ENCODE measurements at regions not wholly inside any gene's neighbourhood (a gene's known extent, or its start where the extent isn't known, plus 50 kb on each side); places are given as distances from the start of the nearest gene placed in this dataset.

GRCh38 chr4:54915276-54915675, 210.1 kb downstream of the KDR start:
- no CpG with 5 or more reads among the region's 2 CpGs for WGBS (ENCODE audit: extremely low coverage, insufficient read length, low lambda C conversion rate)
- H2BK12ac ChIP-seq (ENCODE audit: insufficient read length, low read depth, low read length), result no peak overlapping the region
- no peak overlapping the region for H2BK15ac ChIP-seq (ENCODE audit: low read depth, low read length)
- H2BK20ac ChIP-seq (ENCODE audit: low read depth, low read length, poor library complexity, severe bottlenecking), result no peak overlapping the region
- Mint-ChIP-seq H3K27ac (no peak overlapping the region), H3K4me1 (peaks cover 7 to 12% of the 10 kb centered on the region in 2 experiments), H3K9me3 (no peaks in the 10 kb centered on the region), H3K27me3 (ENCODE audit: low read depth) (no peaks in the 10 kb centered on the region), H3K4me3 (no peak overlapping the region), H3K36me3 (ENCODE audit: insufficient read depth in 1 of 3, low read depth in 3 of 3) (no peaks in the 10 kb centered on the region)
- no peaks in the 10 kb centered on the region for H3K9me3 ChIP-seq (ENCODE audit: control insufficient read depth, low read depth, low read length)
- no peak overlapping the region for H3K23ac ChIP-seq (ENCODE audit: insufficient read length, low read depth, low read length)
- H2AFZ ChIP-seq (ENCODE audit: low read length), result no peak overlapping the region
- H2BK120ac ChIP-seq (ENCODE audit: low read depth, low read length, poor library complexity, severe bottlenecking), result no peak overlapping the region
- H3K18ac ChIP-seq (ENCODE audit: insufficient read length, low read depth, low read length), result no peak overlapping the region
- H3T11ph ChIP-seq (ENCODE audit: low read length), result no peak overlapping the region
- no peak overlapping the region for H3K4me2 ChIP-seq (ENCODE audit: insufficient read depth, insufficient read length, low read length)
- no peaks in the 10 kb centered on the region for H3K27me3 ChIP-seq (ENCODE audit: insufficient read depth, low read length)
- H3K56ac ChIP-seq (ENCODE audit: insufficient read length, low read depth, low read length), result no peak overlapping the region
- no peak overlapping the region for H4K5ac ChIP-seq (ENCODE audit: insufficient read length, low read depth, low read length)
- DNase-seq, result no peak
- H3K4me1 ChIP-seq (ENCODE audit: insufficient read depth, low read length), result 0 out of 2 replicates have a peak, but pooled peaks cover 3% of the 10 kb centered on the region
- no peak overlapping the region for H3K14ac ChIP-seq (ENCODE audit: insufficient read depth, low read length)
- H3K79me2 ChIP-seq (ENCODE audit: insufficient read depth, low read length), result no peaks in the 10 kb centered on the region
- H4K91ac ChIP-seq (ENCODE audit: insufficient read length, low read depth, low read length), result no peak overlapping the region
- no peak for TF ChIP-seq CTCF (conservative IDR thresholded peaks at IDR 0.05)
- no peak overlapping the region for H2AK5ac ChIP-seq (ENCODE audit: insufficient read length, low read length)
- no peak overlapping the region for H2BK5ac ChIP-seq (ENCODE audit: insufficient read length, low read length)
- H3K9ac ChIP-seq (ENCODE audit: extremely low read depth, insufficient read length, low read length), result no peak overlapping the region
- H3K27ac ChIP-seq (ENCODE audit: insufficient read length, low read depth, low read length), result no peak overlapping the region
- H3K23me2 ChIP-seq (ENCODE audit: insufficient read length, low read depth, low read length, poor library complexity, severe bottlenecking), result no peaks in the 10 kb centered on the region
- H3K79me1 ChIP-seq (ENCODE audit: insufficient read depth, low read depth, low read length, poor library complexity, severe bottlenecking), result no peaks in the 10 kb centered on the region
- no peak overlapping the region for H3K4ac ChIP-seq (ENCODE audit: low read depth, low read length)
- no peaks in the 10 kb centered on the region for H4K20me1 ChIP-seq (ENCODE audit: control insufficient read depth, insufficient read depth, insufficient read length)
- H4K8ac ChIP-seq (replicated peaks; ENCODE audit: insufficient read length, low read depth, low read length), result no peak overlapping the region
